Body of pancreas (tissue), 4 donors: ENCODE measurements at regions not wholly inside any gene's neighbourhood (a gene's known extent, or its start where the extent isn't known, plus 50 kb on each side); places are given as distances from the start of the nearest gene placed in this dataset.

Experiments used
- ATAC-seq: fragments of 150-250 bp; one replicate; pipeline ENCODE4 v1.9.1; 2016
- DNase-seq, 4 donors: peaks; one replicate each; pipeline ENCODE4 v3.0.0-alpha.2; 2019
- H3K27ac ChIP-seq, 4 donors: fragments of 200-600 bp; sonication (generic); 1 replicate in 3 of 4; 2 replicates in 1 of 4; pipeline versions ENCODE4 v1.5.1 to v1.6.1; 2016 to 2019; ENCODE audit warnings: mild to moderate bottlenecking in 1 of 4, mixed read lengths in 1 of 4, moderate library complexity in 1 of 4
- H3K27me3 ChIP-seq, 2 donors: fragments of 200-600 bp; sonication (generic); one replicate each; pipeline ENCODE4 v1.6.0; 2016; ENCODE audit warnings: mild to moderate bottlenecking in 1 of 2
- H3K36me3 ChIP-seq, 2 donors: fragments of 200-600 bp; sonication (generic); replicated peaks in 1 of 2; 2 replicates each; pipeline ENCODE4 v1.5.1; 2016; ENCODE audit warnings: low read depth in 2 of 2; ENCODE audit not compliant: insufficient read depth in 1 of 2
- H3K4me1 ChIP-seq: fragments of 200-600 bp; sonication (generic); one replicate; pipeline ENCODE4 v1.6.0; 2016
- H3K4me3 ChIP-seq, 2 donors: fragments of 200-600 bp; sonication (generic); 1 replicate in 1 of 2; 2 replicates in 1 of 2; pipeline ENCODE4 v1.5.1; 2016 to 2019
- H3K9me3 ChIP-seq, 3 donors: fragments of 200-600 bp; sonication (generic); 1 replicate in 2 of 3; 2 replicates in 1 of 3; pipeline ENCODE4 v1.5.1; 2016
- CTCF ChIP-seq, 7 experiments: fragments of 450-650 bp in 4 of 7; fragments of 200-600 bp in 3 of 7; sonication (generic) in 3 of 7; IDR thresholded peaks; one replicate each; pipeline ENCODE4 v1.5.1; 2016 to 2019; ENCODE audit warnings: antibody characterized with exemption in 7 of 7
- POLR2A ChIP-seq, 3 donors: fragments of 450-650 bp; IDR thresholded peaks; one replicate each; pipeline ENCODE4 v1.6.1; 2016; ENCODE audit warnings: antibody characterized with exemption in 3 of 3, mild to moderate bottlenecking in 2 of 3
- WGBS, 2 donors: methylation state at CpG; one replicate each; pipeline ENCODE4 v1.1.5; 2017; 5-methylcytosine and 5-hydroxymethylcytosine counted together
- intact Hi-C: fragments of 100-400 bp; cut with DNase I; formaldehyde crosslinking; loops from one replicate; pipeline ENCODE4 v1.15.1; 2023

GRCh38 chr21:18711662-18712061 lies 308.1 kb upstream of the TMPRSS15 start:
- no peaks in the 10 kb centered on the region for H3K27me3 ChIP-seq
- TF ChIP-seq CTCF (IDR thresholded peaks at IDR 0.05) (no peak), POLR2A (IDR thresholded peaks at IDR 0.05) (no peak)
- no peak overlapping the region for H3K27ac ChIP-seq
- no peaks in the 10 kb centered on the region for H3K9me3 ChIP-seq
- WGBS, 2 donors, result 42 to 48% methylated on average over 1 of the region's 1 CpG
- no peak overlapping the region for H3K4me3 ChIP-seq
- no peak for ATAC-seq
- intact Hi-C loops, result no loop called here
- H3K4me1 ChIP-seq, result no peaks in the 10 kb centered on the region
- H3K36me3 ChIP-seq, result no peaks in the 10 kb centered on the region
- DNase-seq, result no peak

GRCh38 chr21:18715606-18716005 lies 312.0 kb upstream of the TMPRSS15 start:
- ATAC-seq (no peak), DNase-seq (no peak)
- Histone ChIP-seq H3K4me3 (no peak overlapping the region), H3K36me3 (no peaks in the 10 kb centered on the region), H3K9me3 (no peaks in the 10 kb centered on the region), H3K4me1 (no peaks in the 10 kb centered on the region), H3K27ac (no peak overlapping the region), H3K27me3 (no peaks in the 10 kb centered on the region)
- no peak for TF ChIP-seq POLR2A (IDR thresholded peaks at IDR 0.05)
- TF ChIP-seq CTCF (IDR thresholded peaks at IDR 0.05), result no peak
- WGBS, 2 donors, result 45 to 73% methylated on average over 3 of the region's 3 CpGs
- intact Hi-C loops, result no loop called here

GRCh38 chr21:18716578-18717138 lies 313.1 kb upstream of the TMPRSS15 start:
- TF ChIP-seq CTCF (IDR thresholded peaks at IDR 0.05), result no peak
- no peak for TF ChIP-seq POLR2A (IDR thresholded peaks at IDR 0.05)
- no peaks in the 10 kb centered on the region for H3K36me3 ChIP-seq
- no peak for DNase-seq
- H3K27me3 ChIP-seq, result no peaks in the 10 kb centered on the region
- no peaks in the 10 kb centered on the region for H3K9me3 ChIP-seq
- H3K27ac ChIP-seq, result no peak overlapping the region
- H3K4me3 ChIP-seq, result no peak overlapping the region
- no peak for ATAC-seq
- 10 to 15% methylated on average over 5 of the region's 5 CpGs for WGBS, 2 donors
- intact Hi-C loops, result no loop called here
- no peaks in the 10 kb centered on the region for H3K4me1 ChIP-seq

GRCh38 chr21:18722193-18722592 lies 318.6 kb upstream of the TMPRSS15 start:
- DNase-seq (no peak), ATAC-seq (no peak)
- Histone ChIP-seq H3K27ac (no peak overlapping the region), H3K4me1 (no peaks in the 10 kb centered on the region), H3K4me3 (no peak overlapping the region), H3K27me3 (no peaks in the 10 kb centered on the region), H3K9me3 (no peaks in the 10 kb centered on the region), H3K36me3 (no peaks in the 10 kb centered on the region)
- TF ChIP-seq CTCF (IDR thresholded peaks at IDR 0.05), result no peak
- no peak for TF ChIP-seq POLR2A (IDR thresholded peaks at IDR 0.05)
- intact Hi-C loops, result no loop called here
- WGBS, 2 donors, result 48 to 57% methylated on average over 1 of the region's 1 CpG

GRCh38 chr21:18723171-18723570 lies 319.6 kb upstream of the TMPRSS15 start:
- no peak overlapping the region for H3K27ac ChIP-seq
- no peaks in the 10 kb centered on the region for H3K9me3 ChIP-seq
- DNase-seq, result no peak
- no peaks in the 10 kb centered on the region for H3K27me3 ChIP-seq
- ATAC-seq, result no peak
- no peak overlapping the region for H3K4me3 ChIP-seq
- TF ChIP-seq POLR2A (IDR thresholded peaks at IDR 0.05) (no peak), CTCF (IDR thresholded peaks at IDR 0.05) (no peak)
- no peaks in the 10 kb centered on the region for H3K36me3 ChIP-seq
- no peaks in the 10 kb centered on the region for H3K4me1 ChIP-seq
- intact Hi-C loops, result no loop called here
- 40 to 48% methylated on average over 2 of the region's 2 CpGs for WGBS, 2 donors
